EH (cell line): ENCODE measurements at regions not wholly inside any gene's neighbourhood (a gene's known extent, or its start where the extent isn't known, plus 50 kb on each side); places are given as distances from the start of the nearest gene placed in this dataset.
A peak's percentile ranks its signal among the peaks of the same experiment; 100 is the strongest.

Source experiments
- DNase-seq: peaks from one replicate; pipeline ENCODE4 v3.0.0-alpha.2; 2015; ENCODE audit warnings: low read depth

- no peak for DNase-seq
Measured at GRCh38 chr6:122063761-122064160, 335.7 kb upstream of the HSF2 start.

GRCh38 chr6:122066200-122066599 is 333.3 kb upstream of the HSF2 start:
- no peak for DNase-seq

DNA sequence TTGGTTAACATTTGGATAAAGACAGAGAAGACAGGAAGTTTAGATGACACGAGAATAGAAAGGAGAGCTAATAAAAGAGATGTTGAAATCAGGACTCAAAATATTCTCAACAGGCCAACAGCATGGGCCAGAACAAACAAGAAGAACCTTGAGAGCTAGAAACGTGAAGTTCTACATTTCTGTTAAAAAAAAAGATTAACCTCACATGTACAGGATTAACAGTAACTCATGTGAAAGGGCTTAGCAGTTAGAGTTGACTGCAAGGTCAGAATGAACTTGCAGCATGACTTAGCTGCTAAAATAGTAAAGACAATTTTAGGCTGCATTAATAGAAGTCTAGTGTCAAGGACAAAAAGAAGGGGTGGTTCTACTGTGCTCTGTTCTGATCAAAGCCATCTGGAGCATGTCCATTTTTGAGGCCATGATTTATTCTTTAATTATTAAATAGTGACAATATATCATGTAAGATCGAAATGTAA is 331.1 kb upstream of the HSF2 start:
- DNase-seq = peak; percentile 3

- no peak for DNase-seq
Measured at GRCh38 chr6:122069932-122070331, 329.5 kb upstream of the HSF2 start.

DNA sequence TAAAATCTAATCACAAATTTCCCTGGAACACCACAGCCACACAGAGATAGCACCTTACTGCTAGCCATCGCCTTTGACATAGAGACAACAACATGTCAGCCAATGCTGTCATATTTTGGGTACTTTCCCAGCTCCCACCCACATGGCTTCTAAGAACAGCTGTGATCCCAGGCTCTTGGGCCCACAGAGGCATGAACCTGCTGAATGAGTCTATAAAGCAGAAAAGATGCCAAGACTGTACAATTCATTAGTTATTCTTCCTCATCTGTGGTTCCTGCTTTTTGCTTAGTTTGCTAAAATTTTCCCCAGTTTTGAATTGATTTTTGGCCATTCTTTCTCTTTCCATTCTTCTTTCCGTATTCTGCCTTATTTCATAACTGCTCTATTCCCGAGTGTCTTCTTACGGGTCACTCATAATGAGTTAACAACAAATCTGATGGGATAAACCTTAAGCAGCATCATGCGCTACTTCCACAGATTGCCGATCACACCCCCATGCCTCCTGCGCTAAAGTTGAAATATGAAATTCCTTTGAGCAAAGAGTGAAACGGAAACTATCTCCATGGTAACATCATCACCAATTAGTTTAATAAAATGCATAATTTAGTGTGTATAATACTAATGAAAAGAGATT is 327.3 kb upstream of the HSF2 start:
- DNase-seq = no peak

GRCh38 chr6:122075084-122075838 is 324.2 kb upstream of the HSF2 start:
- no peak for DNase-seq

- DNase-seq = no peak
Measured at GRCh38 chr6:122075917-122076316, 323.5 kb upstream of the HSF2 start.

DNA sequence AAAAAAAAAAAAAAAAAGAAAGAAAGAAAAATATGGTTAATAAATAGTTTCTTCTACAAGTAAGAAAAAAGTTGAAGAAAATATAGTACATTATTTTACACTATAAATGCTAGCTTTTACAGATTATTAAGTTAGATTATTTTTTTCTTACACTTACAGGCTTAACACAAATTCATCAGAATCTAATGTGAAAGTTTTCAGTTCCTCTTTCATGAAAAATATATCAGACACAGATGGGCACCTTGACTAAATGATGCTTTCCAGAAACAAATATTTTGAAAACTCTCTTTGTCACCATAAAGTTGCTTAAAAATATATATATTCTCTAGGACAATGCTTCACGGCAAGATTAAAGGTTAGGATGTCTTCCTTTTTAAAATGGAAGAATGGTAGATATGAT is 321.8 kb upstream of the HSF2 start:
- no peak for DNase-seq

DNA sequence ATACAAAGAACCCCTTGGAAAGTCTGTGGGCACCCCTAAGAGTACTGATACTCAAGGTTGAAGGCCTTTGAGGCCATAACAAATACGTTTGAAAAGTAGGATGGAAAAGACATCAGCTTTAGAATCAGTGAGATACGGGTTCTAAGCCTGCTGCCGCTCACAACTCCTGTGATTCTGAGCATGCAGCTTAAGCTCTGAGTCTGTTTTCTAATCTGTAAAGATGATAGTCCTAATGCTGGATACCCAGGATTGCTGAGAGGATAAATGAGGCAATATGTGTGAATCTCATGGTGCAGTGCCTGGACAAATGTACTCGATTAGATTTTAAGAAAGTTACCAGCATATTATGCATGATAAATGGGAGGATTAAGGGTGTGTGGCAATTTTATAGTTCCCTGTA is 321.0 kb upstream of the HSF2 start:
- no peak for DNase-seq

DNA sequence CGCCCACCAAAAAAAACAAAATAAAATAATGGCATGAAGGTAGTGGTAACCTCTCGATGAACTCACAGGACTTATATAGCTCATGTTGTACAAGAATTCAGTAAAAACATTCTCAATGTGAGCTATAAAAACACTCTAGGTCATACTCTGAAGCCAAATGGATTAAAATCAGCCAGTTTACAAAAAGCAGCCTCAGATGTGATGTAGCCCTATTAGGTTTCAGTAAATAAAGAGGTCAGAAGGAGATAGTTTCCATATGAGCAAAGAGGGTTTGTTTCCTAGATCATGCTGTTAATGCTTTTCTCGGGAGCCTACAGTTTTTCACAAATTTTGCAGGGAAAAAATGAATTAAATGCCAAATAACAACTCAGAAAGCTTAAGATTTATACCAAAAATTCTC is 319.5 kb upstream of the HSF2 start:
- no peak for DNase-seq

GRCh38 chr6:122081921-122082320 is 317.5 kb upstream of the HSF2 start:
- no peak for DNase-seq

- no peak for DNase-seq
Measured at GRCh38 chr6:122082370-122082769, 317.1 kb upstream of the HSF2 start.

GRCh38 chr6:122092366-122092765 is 307.1 kb upstream of the HSF2 start:
- no peak for DNase-seq

DNA sequence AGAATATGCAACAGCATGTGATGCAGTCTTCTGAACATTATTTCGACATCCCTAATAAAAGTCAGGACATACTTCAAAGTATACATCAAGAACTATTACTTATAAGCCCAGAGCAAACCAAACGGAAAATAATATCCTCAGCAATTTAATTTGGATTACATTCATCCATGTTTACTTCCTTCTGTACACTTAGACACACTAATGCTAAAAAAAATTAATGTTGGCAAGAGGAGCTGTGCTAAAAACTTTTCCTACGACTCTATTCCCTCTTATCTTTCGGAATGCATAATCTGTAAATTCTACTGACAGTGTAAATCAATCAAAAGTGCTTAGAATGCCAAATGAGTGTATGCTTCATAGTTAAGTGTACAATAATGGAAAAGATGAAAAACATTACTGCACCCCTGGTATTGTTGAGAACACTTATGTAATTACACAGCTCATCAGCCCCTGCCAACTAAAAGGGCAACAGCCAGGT is 301.2 kb upstream of the HSF2 start:
- DNase-seq = no peak

DNA sequence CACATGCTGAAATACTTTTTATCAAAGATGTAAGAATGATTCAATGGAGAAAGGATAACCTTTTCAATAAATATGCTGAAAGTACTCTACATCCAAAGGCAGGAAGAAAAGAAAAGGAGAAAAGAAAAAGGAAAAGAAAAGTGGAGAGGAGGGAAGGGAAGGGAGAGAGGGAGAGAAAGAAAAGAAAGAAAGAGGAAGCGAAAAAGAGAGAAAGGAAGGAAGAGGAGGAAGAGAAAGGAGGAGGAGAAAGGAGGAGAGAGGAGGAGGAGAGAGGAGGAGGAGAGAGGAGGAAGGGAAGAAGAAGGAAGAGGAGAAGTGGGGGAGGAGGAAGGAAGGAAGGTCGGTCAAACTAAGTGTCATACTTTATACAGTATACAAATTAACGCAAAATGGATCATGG is 297.4 kb upstream of the HSF2 start:
- no peak for DNase-seq

DNA sequence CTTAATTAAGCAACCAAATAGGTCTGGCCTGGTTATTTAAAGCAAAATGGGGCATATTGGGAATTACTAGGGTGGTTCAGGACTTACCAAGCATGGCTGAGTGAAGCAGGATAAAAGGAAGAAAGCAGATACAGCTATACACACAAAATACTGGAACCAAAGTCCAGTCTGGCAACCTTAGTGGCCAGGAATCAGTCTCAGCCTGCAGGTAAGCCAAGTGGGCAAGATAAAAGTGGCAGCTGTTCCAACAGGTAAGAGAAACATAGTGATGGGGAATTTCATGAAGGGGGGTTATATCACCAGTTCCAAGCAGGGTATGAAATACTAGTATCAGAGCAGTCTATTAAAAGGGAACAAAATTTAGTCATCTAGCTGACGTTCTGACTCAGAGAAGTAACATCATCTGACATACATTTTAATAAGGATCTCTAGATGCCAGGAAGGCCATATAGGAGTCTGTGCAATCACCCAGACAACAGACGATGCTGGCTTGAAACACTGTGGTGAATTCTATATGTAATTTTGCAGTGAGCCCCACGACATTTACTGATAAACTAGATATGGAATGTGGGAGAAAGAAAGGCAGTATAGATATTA is 292.1 kb upstream of the HSF2 start:
- DNase-seq = no peak

DNA sequence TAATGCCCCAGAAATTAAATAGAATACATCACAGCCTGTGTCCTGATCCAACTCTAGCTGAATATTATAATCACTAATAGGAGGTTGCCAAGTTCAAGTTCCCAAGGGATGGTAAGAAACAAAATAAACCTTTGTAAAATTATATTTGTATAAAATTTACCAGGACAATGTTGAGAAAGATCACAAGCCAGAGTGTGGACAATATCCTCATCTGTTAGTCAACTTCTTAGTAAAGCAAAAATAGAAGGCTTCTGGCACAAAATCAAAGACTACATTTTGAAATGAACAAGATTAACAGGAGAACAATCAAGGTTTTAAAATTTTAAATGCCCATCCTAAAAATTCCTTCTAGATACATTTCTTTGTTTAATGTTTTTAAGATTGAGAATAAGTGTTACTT is 290.4 kb upstream of the HSF2 start:
- DNase-seq = no peak

DNA sequence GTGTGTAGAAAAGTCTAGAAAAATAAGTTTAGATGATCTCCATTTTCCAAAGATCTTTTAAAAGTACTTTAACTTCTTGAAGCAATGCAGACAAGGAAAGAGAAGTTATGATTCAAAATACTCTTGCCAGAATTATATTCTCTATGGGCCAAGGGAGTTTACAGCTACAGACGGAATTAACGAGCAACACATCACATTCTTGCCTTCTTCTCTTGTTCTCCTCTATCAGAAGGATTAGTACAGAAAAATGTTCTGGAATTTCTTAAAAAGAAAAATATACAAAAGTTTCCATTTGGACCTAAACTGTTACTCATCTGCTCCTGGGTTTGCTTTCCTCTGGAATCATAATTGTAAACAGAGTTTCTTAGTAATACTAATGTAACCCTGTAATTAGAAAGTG is 284.7 kb upstream of the HSF2 start:
- DNase-seq = no peak

DNA sequence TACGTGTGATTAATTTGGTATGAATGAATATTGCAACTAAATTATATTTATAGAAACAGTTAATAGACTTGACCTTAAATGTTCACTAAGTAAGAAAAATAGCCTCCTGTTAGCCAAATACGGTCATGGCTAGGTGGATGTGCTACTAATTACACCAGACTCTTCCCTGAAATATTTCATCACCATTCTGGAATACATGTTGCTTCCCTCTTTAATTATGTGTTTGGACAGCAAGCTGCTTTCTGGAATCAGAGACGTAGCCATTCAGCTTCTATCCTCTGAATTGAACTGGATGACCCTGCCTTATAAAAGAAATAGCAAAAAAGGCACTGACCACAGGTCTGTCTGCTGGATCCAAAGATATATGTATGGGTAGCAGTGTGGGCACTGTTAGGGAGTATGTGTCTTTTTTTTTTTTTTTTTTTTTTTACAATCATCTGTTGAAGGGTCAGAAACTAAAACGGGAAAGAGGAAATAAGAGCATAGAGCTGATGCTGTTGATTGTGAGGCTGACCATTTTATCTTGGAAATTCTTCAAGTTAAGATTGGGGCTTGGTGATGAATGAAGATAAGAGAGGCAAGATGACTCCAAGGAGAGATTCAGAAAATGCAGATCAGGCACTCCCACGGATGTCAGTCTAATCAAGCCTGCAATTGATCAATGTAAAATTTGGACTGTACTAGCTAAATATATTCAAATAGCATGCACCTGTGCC is 283.2 kb upstream of the HSF2 start:
- no peak for DNase-seq

- DNase-seq = no peak
Measured at GRCh38 chr6:122116835-122117627, 282.4 kb upstream of the HSF2 start.

GRCh38 chr6:122118945-122119506 is 280.4 kb upstream of the HSF2 start:
- DNase-seq = no peak
